Prostate gland (tissue), 2 donors: ENCODE measurements at regions not wholly inside any gene's neighbourhood (a gene's known extent, or its start where the extent isn't known, plus 50 kb on each side); places are given as distances from the start of the nearest gene placed in this dataset.
"Not testable (repeated sequence)": the region's sequence is repeated elsewhere in the genome, so short reads cannot be mapped to it uniquely, and the experiment has no call there.

ENCODE experiments used
- DNase-seq: peaks from one replicate; pipeline ENCODE4 v3.0.0-alpha.2; 2019; ENCODE audit warnings: low spot score
- H3K27ac ChIP-seq, 2 donors: fragments of 200-600 bp; sonication (generic); 2 replicates each; pipeline ENCODE4 v1.5.1; 2017 to 2019
- H3K27me3 ChIP-seq: fragments of 200-600 bp; sonication (generic); replicated peaks from 2 replicates; pipeline ENCODE4 v1.5.1; 2019; ENCODE audit not compliant: insufficient read depth
- H3K36me3 ChIP-seq, 2 donors: fragments of 200-600 bp; sonication (generic); 1 replicate in 1 of 2; 2 replicates in 1 of 2; pipeline versions ENCODE4 v1.5.1 to v1.8.1; 2017 to 2019
- H3K4me1 ChIP-seq: fragments of 200-600 bp; sonication (generic); replicated peaks from 2 replicates; pipeline ENCODE4 v1.5.1; 2019
- H3K4me3 ChIP-seq, 2 donors: fragments of 200-600 bp; sonication (generic); 2 replicates each; pipeline ENCODE4 v1.5.1; 2017 to 2019
- H3K9me3 ChIP-seq: fragments of 200-600 bp; sonication (generic); 2 replicates; pipeline ENCODE4 v1.5.1; 2017
- POLR2A ChIP-seq: fragments of 450-650 bp; IDR thresholded peaks from one replicate; pipeline ENCODE4 v1.6.1; 2016; ENCODE audit warnings: antibody characterized with exemption, mild to moderate bottlenecking
- POLR2AphosphoS5 ChIP-seq: sonication (generic); formaldehyde crosslinking; IDR thresholded peaks from one replicate; pipeline ENCODE4 v1.6.1; 2017; ENCODE audit warnings: antibody characterized with exemption
- WGBS: methylation state at CpG from one replicate; pipeline ENCODE4 v1.1.5; 2018; 5-methylcytosine and 5-hydroxymethylcytosine counted together
- intact Hi-C: fragments of 100-400 bp; cut with DNase I; formaldehyde crosslinking; loops from one replicate; pipeline ENCODE4 v1.14.2; 2022
- TF ChIP-seq, protein P1 (sequence below), 4 experiments: fragments of 200-600 bp in 2 of 4; fragments of 450-650 bp in 2 of 4; sonication (generic) in 2 of 4; IDR thresholded peaks; 1 replicate in 3 of 4; 2 replicates in 1 of 4; pipeline ENCODE4 v1.5.1; 2016 to 2019; ENCODE audit warnings: antibody characterized with exemption in 4 of 4, mild to moderate bottlenecking in 2 of 4, moderate library complexity in 2 of 4

DNA sequence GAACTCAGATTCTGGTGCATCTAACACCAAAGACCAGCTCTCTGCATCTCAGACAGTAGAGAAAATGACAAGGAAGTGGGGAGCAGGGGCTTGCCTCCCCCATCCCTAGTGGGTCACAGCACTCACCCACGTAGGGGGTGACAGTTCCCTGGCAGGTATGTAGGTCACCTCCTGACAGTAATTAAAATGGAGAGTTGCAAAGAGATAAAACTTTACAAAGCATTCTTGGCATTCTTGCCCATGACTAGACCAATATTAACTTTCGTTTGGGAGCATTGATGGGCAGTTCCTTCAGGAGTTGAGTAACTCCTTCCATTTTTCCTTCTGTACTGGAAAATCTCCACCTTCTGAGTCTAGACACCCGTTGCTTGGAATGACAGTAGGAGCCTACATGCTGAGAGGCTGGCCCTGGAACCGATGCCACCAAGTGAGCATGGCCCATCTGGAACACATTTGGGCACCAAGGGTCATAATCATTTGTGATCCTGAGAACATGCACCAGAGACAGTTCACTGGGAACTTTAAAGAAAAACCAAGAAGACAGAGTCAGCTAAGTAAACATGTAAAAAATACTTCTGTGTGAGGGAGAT, 81.5 kb upstream of the MSX2 start:
- Histone ChIP-seq H3K27me3 (no peaks in the 10 kb centered on the region), H3K36me3 (no peaks in the 10 kb centered on the region), H3K4me3 (no peak overlapping the region), H3K9me3 (no peaks in the 10 kb centered on the region), H3K4me1 (no peaks in the 10 kb centered on the region), H3K27ac (no peak overlapping the region)
- intact Hi-C loops, result no loop called here
- 16% methylated on average over 4 of the region's 4 CpGs for WGBS
- DNase-seq, result no peak
- no peak for TF ChIP-seq POLR2AphosphoS5

DNA sequence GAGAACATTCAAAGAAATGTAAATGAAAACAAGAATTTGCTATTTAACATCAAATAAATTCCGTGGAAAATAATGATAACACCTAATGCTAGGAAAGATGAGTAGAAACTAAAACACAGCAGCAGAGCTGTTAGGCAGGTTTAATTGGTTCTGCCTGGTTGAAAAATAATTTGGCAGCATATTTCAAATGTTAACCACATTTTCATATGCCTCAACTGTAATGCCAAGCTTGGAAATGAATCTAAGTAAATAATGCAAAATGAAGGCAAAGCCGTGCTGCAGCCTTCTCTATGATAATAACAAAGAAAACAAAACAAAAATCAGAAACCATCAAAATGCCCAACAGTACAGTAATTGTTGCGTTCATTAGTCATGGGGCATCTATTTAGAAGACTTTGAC, 79.9 kb upstream of the MSX2 start:
- Histone ChIP-seq H3K4me1 (no peaks in the 10 kb centered on the region), H3K9me3 (no peaks in the 10 kb centered on the region), H3K27ac (no peak overlapping the region), H3K36me3 (no peaks in the 10 kb centered on the region), H3K4me3 (no peak overlapping the region), H3K27me3 (no peaks in the 10 kb centered on the region)
- intact Hi-C loops, result no loop called here
- 43% methylated on average over 3 of the region's 3 CpGs for WGBS
- TF ChIP-seq POLR2A (no peak), POLR2AphosphoS5 (no peak)
- TF ChIP-seq, protein P1, sequence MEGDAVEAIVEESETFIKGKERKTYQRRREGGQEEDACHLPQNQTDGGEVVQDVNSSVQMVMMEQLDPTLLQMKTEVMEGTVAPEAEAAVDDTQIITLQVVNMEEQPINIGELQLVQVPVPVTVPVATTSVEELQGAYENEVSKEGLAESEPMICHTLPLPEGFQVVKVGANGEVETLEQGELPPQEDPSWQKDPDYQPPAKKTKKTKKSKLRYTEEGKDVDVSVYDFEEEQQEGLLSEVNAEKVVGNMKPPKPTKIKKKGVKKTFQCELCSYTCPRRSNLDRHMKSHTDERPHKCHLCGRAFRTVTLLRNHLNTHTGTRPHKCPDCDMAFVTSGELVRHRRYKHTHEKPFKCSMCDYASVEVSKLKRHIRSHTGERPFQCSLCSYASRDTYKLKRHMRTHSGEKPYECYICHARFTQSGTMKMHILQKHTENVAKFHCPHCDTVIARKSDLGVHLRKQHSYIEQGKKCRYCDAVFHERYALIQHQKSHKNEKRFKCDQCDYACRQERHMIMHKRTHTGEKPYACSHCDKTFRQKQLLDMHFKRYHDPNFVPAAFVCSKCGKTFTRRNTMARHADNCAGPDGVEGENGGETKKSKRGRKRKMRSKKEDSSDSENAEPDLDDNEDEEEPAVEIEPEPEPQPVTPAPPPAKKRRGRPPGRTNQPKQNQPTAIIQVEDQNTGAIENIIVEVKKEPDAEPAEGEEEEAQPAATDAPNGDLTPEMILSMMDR (IDR thresholded peaks at IDR 0.05), result no peak
- no peak for DNase-seq

DNA sequence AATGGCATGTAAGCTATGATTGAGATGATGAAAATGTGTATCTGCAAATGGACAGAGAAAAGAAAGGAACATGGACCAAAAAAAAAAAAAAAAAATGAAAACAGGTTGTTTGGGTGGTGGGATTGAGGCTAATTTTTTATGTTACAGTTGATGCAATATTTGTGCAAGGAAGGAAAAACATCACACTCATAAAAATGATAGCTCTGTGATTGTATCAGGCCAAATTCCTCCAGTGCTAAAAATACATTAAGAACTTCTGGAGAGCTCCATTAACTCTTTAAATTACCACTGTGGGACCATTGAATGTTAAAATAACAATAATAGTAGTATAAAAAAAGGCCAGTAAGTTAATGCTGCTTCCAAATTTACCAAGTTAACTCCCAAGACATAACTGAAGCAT, 79.5 kb upstream of the MSX2 start:
- Histone ChIP-seq H3K4me1 (no peaks in the 10 kb centered on the region), H3K4me3 (no peak overlapping the region), H3K27ac (no peak overlapping the region), H3K36me3 (no peaks in the 10 kb centered on the region), H3K27me3 (no peaks in the 10 kb centered on the region), H3K9me3 (no peaks in the 10 kb centered on the region)
- no peak for DNase-seq
- intact Hi-C loops, result no loop called here
- TF ChIP-seq, protein P1 (IDR thresholded peaks at IDR 0.05), result no peak
- TF ChIP-seq POLR2AphosphoS5 (no peak), POLR2A (no peak)

DNA sequence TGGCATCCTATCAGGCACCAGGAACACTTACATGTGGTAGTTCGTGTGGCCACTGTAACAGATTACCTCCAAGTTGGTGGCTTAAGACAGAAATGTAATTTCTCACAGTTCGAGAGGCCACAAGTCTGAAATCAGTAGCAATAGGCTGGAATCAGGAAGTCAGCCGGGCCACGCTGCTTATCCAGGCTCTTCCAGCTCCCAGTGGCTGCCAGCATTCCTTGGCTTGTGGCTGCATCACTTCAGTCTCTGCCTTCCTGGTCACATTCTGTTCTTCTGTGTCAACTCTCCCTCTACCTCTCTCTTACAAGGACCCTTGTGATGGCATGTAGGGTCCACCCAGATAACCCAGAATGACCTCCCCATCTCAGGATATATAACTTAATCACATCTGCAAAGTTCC, 78.7 kb upstream of the MSX2 start:
- 100% methylated on average over 4 of the region's 4 CpGs for WGBS
- H3K27me3 ChIP-seq, result no peaks in the 10 kb centered on the region
- no peak for DNase-seq
- no peaks in the 10 kb centered on the region for H3K36me3 ChIP-seq
- H3K9me3 ChIP-seq, result no peaks in the 10 kb centered on the region
- no peak for TF ChIP-seq POLR2AphosphoS5
- TF ChIP-seq, protein P1 (IDR thresholded peaks at IDR 0.05), result no peak
- TF ChIP-seq POLR2A, result no peak
- no peak overlapping the region for H3K4me3 ChIP-seq
- no peak overlapping the region for H3K27ac ChIP-seq
- H3K4me1 ChIP-seq, result no peaks in the 10 kb centered on the region
- intact Hi-C loops, result no loop called here

DNA sequence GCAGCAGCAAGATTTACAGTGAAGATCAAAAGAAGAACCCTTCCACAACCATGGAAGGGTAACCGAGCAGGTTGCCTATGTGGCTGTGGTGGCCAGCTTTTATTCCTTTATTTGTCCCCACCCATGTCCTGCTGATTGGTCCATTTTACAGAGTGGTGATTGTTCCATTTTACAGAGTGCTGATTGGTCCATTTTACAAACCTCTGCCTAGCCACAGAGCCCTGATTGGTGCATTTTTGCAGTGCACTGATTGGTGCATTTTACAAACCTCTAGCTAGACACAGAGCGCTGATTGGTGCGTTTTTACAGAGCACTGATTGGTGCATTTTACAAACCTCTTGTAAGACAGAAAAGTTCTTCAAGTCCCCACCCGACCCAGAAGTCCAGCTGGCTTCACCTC, 75.8 kb upstream of the MSX2 start:
- H3K4me3 ChIP-seq, DNase-seq, H3K27ac ChIP-seq, H3K9me3 ChIP-seq, H3K4me1 ChIP-seq, intact Hi-C loops, H3K36me3 ChIP-seq, H3K27me3 ChIP-seq: not testable (repeated sequence)
- 88% methylated on average over 4 of the region's 4 CpGs for WGBS

DNA sequence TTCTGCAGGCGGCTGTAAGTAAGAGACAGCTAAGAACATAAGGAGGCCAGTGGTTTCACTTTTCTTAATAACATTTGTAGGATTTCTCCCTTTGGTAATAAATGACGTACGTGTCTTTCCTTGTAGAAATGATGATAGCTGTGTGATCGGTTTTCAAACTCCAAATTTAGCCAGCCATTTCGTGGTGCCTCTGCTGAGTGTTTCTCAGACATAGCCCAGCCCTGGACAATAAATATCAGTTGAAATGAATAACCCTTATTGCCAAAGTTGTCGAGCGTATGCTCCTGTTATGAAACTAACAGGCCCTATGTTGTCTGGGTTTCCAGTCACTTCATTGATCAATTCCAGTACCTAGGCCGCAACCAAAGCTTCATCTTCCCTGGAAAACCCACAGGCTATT, 75.0 kb upstream of the MSX2 start:
- Histone ChIP-seq H3K4me1 (no peaks in the 10 kb centered on the region), H3K27me3 (no peaks in the 10 kb centered on the region), H3K4me3 (no peak overlapping the region), H3K27ac (no peak overlapping the region), H3K36me3 (no peaks in the 10 kb centered on the region), H3K9me3 (no peaks in the 10 kb centered on the region)
- TF ChIP-seq, protein P1 (IDR thresholded peaks at IDR 0.05), result no peak
- no peak for TF ChIP-seq POLR2AphosphoS5
- TF ChIP-seq POLR2A, result no peak
- no peak for DNase-seq
- 87% methylated on average over 8 of the region's 8 CpGs for WGBS
- intact Hi-C loops, result no loop called here
